WTC11 (cell line): ENCODE measurements at regions not wholly inside any gene's neighbourhood (a gene's known extent, or its start where the extent isn't known, plus 50 kb on each side); places are given as distances from the start of the nearest gene placed in this dataset.

Source experiments
- ATAC-seq: fragments of 200-7000 bp; cut with Tn5 transposase; 2 replicates; pipeline ENCODE4 v1.10.0; 2021; ENCODE audit warnings: mild to moderate bottlenecking, moderate library complexity
- CTCF ChIA-PET: fragments of 300-600 bp; sonication (Branson Sonifier 250); formaldehyde crosslinking; loops from one replicate; lab custom pipeline; 2021; ENCODE audit warnings: antibody characterized with exemption; lab: Charles Lee
- POLR2A ChIA-PET: fragments of 350-600 bp; sonication (Branson Sonifier 250); formaldehyde crosslinking; loops from one replicate; lab custom pipeline; 2021; ENCODE audit warnings: antibody characterized with exemption; lab: Charles Lee
- DNase-seq: peaks from one replicate; pipeline ENCODE4 v3.0.0; 2021; ENCODE audit warnings: low spot score
- H3K27ac Mint-ChIP-seq: 2 replicates; pipeline ENCODE4 v1.8.0; 2021; ENCODE audit warnings: mixed read lengths
- H3K27me3 Mint-ChIP-seq: 2 replicates; pipeline ENCODE4 v1.8.0; 2021; ENCODE audit warnings: low read depth, mild to moderate bottlenecking, moderate library complexity, mixed read lengths
- H3K36me3 Mint-ChIP-seq: 2 replicates; pipeline ENCODE4 v1.8.0; 2021; ENCODE audit warnings: mixed read lengths
- H3K4me1 Mint-ChIP-seq: 2 replicates; pipeline ENCODE4 v1.8.0; 2022; ENCODE audit warnings: mixed read lengths
- H3K4me3 Mint-ChIP-seq: 2 replicates; pipeline ENCODE4 v1.8.0; 2021; ENCODE audit warnings: mild to moderate bottlenecking, moderate library complexity, mixed read lengths
- H3K9me3 Mint-ChIP-seq: 2 replicates; pipeline ENCODE4 v1.8.0; 2021; ENCODE audit warnings: mixed read lengths
- ATF1 ChIP-seq: sonication (generic); formaldehyde crosslinking; IDR thresholded peaks from 2 replicates; pipeline ENCODE4 v1.8.1; 2023; ENCODE audit warnings: mild to moderate bottlenecking, moderate library complexity, missing genetic modification reagents
- NFYB ChIP-seq: sonication (generic); formaldehyde crosslinking; conservative IDR thresholded peaks from 2 replicates; pipeline ENCODE4 v1.8.0; 2022; ENCODE audit warnings: low read depth, missing genetic modification reagents
- PRRX2 ChIP-seq: fragments of 250-450 bp; sonication (Bioruptor Pico); IDR thresholded peaks from 2 replicates; pipeline ENCODE4 v1.8.0; 2021; ENCODE audit warnings: mild to moderate bottlenecking
- ZBTB21 ChIP-seq: sonication (generic); formaldehyde crosslinking; IDR thresholded peaks from 2 replicates; pipeline ENCODE4 v1.8.1; 2023; ENCODE audit warnings: mild to moderate bottlenecking, missing genetic modification reagents, borderline replicate concordance
- ZNF121 ChIP-seq: sonication (generic); formaldehyde crosslinking; IDR thresholded peaks from 2 replicates; pipeline ENCODE4 v1.8.0; 2023; ENCODE audit warnings: missing genetic modification reagents
- TF ChIP-seq, protein P1 (sequence below): sonication (generic); formaldehyde crosslinking; IDR thresholded peaks from 2 replicates; pipeline ENCODE4 v1.8.1; 2022; ENCODE audit warnings: low read depth, mild to moderate bottlenecking, moderate library complexity, missing genetic modification reagents, borderline replicate concordance
- TF ChIP-seq, protein P2 (sequence below): sonication (generic); formaldehyde crosslinking; IDR thresholded peaks from 2 replicates; pipeline ENCODE4 v1.8.0; 2022; ENCODE audit warnings: mild to moderate bottlenecking, missing genetic modification reagents
- TF ChIP-seq, protein P3 (sequence below): sonication (generic); formaldehyde crosslinking; IDR thresholded peaks from 2 replicates; pipeline ENCODE4 v1.8.0; 2022; ENCODE audit warnings: missing genetic modification reagents
- TF ChIP-seq, protein P4 (sequence below): sonication (generic); formaldehyde crosslinking; IDR thresholded peaks from 2 replicates; pipeline ENCODE4 v1.8.1; 2023; ENCODE audit warnings: mild to moderate bottlenecking, missing genetic modification reagents, borderline replicate concordance
- TF ChIP-seq, protein P5 (sequence below): sonication (generic); formaldehyde crosslinking; IDR thresholded peaks from 2 replicates; pipeline ENCODE4 v1.8.0; 2022; ENCODE audit warnings: mild to moderate bottlenecking, missing genetic modification reagents
- TF ChIP-seq, protein P6 (sequence below): sonication (generic); formaldehyde crosslinking; IDR thresholded peaks from 2 replicates; pipeline ENCODE4 v1.8.0; 2023; ENCODE audit warnings: missing genetic modification reagents, mild to moderate bottlenecking, borderline replicate concordance

DNA sequence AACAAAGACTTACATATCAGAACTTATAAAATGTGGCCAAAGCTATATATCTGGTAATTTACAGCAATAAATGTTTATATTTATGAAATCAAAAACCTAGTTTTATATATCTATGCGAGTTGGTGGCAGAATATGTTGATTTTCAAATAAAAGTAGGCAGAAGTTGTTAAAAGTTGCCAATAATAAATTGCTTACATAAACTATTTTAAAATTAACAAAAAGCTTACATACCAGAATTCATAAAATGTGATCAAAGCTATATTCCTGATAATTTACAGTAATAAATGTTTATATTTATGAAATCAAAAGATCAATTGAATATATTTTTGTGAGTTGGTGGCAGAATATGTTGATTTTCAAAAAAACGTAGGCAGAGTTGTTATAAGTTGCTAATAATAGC is 451.8 kb upstream of the KHDRBS2 start:
- peaks cover 32% of the 10 kb centered on the region for H3K9me3 Mint-ChIP-seq
- POLR2A ChIA-PET: no interaction called here
- H3K27me3 Mint-ChIP-seq: no peaks in the 10 kb centered on the region
- ATAC-seq (no peak), DNase-seq (no peak)
- TF ChIP-seq, protein P1, sequence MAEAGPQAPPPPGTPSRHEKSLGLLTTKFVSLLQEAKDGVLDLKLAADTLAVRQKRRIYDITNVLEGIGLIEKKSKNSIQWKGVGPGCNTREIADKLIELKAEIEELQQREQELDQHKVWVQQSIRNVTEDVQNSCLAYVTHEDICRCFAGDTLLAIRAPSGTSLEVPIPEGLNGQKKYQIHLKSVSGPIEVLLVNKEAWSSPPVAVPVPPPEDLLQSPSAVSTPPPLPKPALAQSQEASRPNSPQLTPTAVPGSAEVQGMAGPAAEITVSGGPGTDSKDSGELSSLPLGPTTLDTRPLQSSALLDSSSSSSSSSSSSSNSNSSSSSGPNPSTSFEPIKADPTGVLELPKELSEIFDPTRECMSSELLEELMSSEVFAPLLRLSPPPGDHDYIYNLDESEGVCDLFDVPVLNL (CRISPR knock-in tag): no peak
- TF ChIP-seq ATF1 (CRISPR knock-in tag) (no peak), ZNF121 (CRISPR knock-in tag) (no peak), NFYB (CRISPR knock-in tag) (no peak), PRRX2 (CRISPR knock-in tag) (no peak), ZBTB21 (CRISPR knock-in tag) (no peak)
- TF ChIP-seq, protein P2, sequence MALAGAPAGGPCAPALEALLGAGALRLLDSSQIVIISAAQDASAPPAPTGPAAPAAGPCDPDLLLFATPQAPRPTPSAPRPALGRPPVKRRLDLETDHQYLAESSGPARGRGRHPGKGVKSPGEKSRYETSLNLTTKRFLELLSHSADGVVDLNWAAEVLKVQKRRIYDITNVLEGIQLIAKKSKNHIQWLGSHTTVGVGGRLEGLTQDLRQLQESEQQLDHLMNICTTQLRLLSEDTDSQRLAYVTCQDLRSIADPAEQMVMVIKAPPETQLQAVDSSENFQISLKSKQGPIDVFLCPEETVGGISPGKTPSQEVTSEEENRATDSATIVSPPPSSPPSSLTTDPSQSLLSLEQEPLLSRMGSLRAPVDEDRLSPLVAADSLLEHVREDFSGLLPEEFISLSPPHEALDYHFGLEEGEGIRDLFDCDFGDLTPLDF (CRISPR knock-in tag): no peak
- TF ChIP-seq, protein P3, sequence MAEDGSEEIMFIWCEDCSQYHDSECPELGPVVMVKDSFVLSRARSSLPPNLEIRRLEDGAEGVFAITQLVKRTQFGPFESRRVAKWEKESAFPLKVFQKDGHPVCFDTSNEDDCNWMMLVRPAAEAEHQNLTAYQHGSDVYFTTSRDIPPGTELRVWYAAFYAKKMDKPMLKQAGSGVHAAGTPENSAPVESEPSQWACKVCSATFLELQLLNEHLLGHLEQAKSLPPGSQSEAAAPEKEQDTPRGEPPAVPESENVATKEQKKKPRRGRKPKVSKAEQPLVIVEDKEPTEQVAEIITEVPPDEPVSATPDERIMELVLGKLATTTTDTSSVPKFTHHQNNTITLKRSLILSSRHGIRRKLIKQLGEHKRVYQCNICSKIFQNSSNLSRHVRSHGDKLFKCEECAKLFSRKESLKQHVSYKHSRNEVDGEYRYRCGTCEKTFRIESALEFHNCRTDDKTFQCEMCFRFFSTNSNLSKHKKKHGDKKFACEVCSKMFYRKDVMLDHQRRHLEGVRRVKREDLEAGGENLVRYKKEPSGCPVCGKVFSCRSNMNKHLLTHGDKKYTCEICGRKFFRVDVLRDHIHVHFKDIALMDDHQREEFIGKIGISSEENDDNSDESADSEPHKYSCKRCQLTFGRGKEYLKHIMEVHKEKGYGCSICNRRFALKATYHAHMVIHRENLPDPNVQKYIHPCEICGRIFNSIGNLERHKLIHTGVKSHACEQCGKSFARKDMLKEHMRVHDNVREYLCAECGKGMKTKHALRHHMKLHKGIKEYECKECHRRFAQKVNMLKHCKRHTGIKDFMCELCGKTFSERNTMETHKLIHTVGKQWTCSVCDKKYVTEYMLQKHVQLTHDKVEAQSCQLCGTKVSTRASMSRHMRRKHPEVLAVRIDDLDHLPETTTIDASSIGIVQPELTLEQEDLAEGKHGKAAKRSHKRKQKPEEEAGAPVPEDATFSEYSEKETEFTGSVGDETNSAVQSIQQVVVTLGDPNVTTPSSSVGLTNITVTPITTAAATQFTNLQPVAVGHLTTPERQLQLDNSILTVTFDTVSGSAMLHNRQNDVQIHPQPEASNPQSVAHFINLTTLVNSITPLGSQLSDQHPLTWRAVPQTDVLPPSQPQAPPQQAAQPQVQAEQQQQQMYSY (CRISPR knock-in tag): no peak
- TF ChIP-seq, protein P4, sequence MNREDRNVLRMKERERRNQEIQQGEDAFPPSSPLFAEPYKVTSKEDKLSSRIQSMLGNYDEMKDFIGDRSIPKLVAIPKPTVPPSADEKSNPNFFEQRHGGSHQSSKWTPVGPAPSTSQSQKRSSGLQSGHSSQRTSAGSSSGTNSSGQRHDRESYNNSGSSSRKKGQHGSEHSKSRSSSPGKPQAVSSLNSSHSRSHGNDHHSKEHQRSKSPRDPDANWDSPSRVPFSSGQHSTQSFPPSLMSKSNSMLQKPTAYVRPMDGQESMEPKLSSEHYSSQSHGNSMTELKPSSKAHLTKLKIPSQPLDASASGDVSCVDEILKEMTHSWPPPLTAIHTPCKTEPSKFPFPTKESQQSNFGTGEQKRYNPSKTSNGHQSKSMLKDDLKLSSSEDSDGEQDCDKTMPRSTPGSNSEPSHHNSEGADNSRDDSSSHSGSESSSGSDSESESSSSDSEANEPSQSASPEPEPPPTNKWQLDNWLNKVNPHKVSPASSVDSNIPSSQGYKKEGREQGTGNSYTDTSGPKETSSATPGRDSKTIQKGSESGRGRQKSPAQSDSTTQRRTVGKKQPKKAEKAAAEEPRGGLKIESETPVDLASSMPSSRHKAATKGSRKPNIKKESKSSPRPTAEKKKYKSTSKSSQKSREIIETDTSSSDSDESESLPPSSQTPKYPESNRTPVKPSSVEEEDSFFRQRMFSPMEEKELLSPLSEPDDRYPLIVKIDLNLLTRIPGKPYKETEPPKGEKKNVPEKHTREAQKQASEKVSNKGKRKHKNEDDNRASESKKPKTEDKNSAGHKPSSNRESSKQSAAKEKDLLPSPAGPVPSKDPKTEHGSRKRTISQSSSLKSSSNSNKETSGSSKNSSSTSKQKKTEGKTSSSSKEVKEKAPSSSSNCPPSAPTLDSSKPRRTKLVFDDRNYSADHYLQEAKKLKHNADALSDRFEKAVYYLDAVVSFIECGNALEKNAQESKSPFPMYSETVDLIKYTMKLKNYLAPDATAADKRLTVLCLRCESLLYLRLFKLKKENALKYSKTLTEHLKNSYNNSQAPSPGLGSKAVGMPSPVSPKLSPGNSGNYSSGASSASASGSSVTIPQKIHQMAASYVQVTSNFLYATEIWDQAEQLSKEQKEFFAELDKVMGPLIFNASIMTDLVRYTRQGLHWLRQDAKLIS (CRISPR knock-in tag): no peak
- TF ChIP-seq, protein P5, sequence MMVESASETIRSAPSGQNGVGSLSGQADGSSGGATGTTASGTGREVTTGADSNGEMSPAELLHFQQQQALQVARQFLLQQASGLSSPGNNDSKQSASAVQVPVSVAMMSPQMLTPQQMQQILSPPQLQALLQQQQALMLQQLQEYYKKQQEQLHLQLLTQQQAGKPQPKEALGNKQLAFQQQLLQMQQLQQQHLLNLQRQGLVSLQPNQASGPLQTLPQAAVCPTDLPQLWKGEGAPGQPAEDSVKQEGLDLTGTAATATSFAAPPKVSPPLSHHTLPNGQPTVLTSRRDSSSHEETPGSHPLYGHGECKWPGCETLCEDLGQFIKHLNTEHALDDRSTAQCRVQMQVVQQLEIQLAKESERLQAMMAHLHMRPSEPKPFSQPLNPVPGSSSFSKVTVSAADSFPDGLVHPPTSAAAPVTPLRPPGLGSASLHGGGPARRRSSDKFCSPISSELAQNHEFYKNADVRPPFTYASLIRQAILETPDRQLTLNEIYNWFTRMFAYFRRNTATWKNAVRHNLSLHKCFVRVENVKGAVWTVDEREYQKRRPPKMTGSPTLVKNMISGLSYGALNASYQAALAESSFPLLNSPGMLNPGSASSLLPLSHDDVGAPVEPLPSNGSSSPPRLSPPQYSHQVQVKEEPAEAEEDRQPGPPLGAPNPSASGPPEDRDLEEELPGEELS (CRISPR knock-in tag): no peak
- TF ChIP-seq, protein P6, sequence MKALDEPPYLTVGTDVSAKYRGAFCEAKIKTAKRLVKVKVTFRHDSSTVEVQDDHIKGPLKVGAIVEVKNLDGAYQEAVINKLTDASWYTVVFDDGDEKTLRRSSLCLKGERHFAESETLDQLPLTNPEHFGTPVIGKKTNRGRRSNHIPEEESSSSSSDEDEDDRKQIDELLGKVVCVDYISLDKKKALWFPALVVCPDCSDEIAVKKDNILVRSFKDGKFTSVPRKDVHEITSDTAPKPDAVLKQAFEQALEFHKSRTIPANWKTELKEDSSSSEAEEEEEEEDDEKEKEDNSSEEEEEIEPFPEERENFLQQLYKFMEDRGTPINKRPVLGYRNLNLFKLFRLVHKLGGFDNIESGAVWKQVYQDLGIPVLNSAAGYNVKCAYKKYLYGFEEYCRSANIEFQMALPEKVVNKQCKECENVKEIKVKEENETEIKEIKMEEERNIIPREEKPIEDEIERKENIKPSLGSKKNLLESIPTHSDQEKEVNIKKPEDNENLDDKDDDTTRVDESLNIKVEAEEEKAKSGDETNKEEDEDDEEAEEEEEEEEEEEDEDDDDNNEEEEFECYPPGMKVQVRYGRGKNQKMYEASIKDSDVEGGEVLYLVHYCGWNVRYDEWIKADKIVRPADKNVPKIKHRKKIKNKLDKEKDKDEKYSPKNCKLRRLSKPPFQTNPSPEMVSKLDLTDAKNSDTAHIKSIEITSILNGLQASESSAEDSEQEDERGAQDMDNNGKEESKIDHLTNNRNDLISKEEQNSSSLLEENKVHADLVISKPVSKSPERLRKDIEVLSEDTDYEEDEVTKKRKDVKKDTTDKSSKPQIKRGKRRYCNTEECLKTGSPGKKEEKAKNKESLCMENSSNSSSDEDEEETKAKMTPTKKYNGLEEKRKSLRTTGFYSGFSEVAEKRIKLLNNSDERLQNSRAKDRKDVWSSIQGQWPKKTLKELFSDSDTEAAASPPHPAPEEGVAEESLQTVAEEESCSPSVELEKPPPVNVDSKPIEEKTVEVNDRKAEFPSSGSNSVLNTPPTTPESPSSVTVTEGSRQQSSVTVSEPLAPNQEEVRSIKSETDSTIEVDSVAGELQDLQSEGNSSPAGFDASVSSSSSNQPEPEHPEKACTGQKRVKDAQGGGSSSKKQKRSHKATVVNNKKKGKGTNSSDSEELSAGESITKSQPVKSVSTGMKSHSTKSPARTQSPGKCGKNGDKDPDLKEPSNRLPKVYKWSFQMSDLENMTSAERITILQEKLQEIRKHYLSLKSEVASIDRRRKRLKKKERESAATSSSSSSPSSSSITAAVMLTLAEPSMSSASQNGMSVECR (CRISPR knock-in tag): no peak
- H3K36me3 Mint-ChIP-seq: peaks cover 17% of the 10 kb centered on the region
- no peak overlapping the region for H3K4me3 Mint-ChIP-seq
- H3K4me1 Mint-ChIP-seq: peaks cover 17% of the 10 kb centered on the region
- H3K27ac Mint-ChIP-seq: no peak overlapping the region
- CTCF ChIA-PET: no interaction called here
